SK-N-SH (cell line): ENCODE measurements at regions not wholly inside any gene's neighbourhood (a gene's known extent, or its start where the extent isn't known, plus 50 kb on each side); places are given as distances from the start of the nearest gene placed in this dataset.
"Not testable (repeated sequence)": the region's sequence is repeated elsewhere in the genome, so short reads cannot be mapped to it uniquely, and the experiment has no call there.

Experiments
- CTCF ChIP-seq: fragments of 200-600 bp; sonication (generic); IDR thresholded peaks from 2 replicates; pipeline ENCODE4 v1.6.1; 2017; ENCODE audit warnings: antibody characterized with exemption, mild to moderate bottlenecking, moderate library complexity
- REST ChIP-seq: IDR thresholded peaks from 2 replicates; pipeline ENCODE4 v1.6.1; 2012; ENCODE audit warnings: mild to moderate bottlenecking, low read depth, low read length, moderate library complexity
- TAF1 ChIP-seq: IDR thresholded peaks from 2 replicates; pipeline ENCODE4 v1.6.1; 2012; ENCODE audit warnings: low read depth, mild to moderate bottlenecking, low read length, moderate library complexity, borderline replicate concordance

GRCh38 chr12:131658605-131659004 is 52.3 kb upstream of the SFSWAP start:
- TF ChIP-seq REST, TAF1, CTCF: not testable (repeated sequence)
